Neural cell (in vitro differentiated cells): ENCODE measurements at regions not wholly inside any gene's neighbourhood (a gene's known extent, or its start where the extent isn't known, plus 50 kb on each side); places are given as distances from the start of the nearest gene placed in this dataset.

Source experiments
- CTCF ChIP-seq: fragments of 450-650 bp; IDR thresholded peaks from 2 replicates; pipeline ENCODE4 v1.5.1; 2014; ENCODE audit warnings: antibody characterized with exemption, mild to moderate bottlenecking, moderate library complexity; ENCODE audit not compliant: poor library complexity, severe bottlenecking
- MXI1 ChIP-seq: fragments of 450-650 bp; conservative IDR thresholded peaks from 2 replicates; pipeline ENCODE4 v1.6.1; 2014; ENCODE audit warnings: antibody characterized with exemption, mild to moderate bottlenecking; ENCODE audit not compliant: poor library complexity, severe bottlenecking
- POLR2AphosphoS5 ChIP-seq: IDR thresholded peaks from 2 replicates; pipeline ENCODE4 v1.6.1; 2012
- RAD21 ChIP-seq: fragments of 450-650 bp; conservative IDR thresholded peaks from 2 replicates; pipeline ENCODE4 v1.6.1; 2014; ENCODE audit warnings: antibody characterized with exemption, mild to moderate bottlenecking, moderate library complexity

- TF ChIP-seq CTCF (no peak), POLR2AphosphoS5 (no peak), MXI1 (no peak), RAD21 (no peak)
Observed at GRCh38 chr5:4442221-4442620, 697.9 kb upstream of the ADAMTS16 start.
